GM13976 (cell line): ENCODE measurements at regions not wholly inside any gene's neighbourhood (a gene's known extent, or its start where the extent isn't known, plus 50 kb on each side); places are given as distances from the start of the nearest gene placed in this dataset.
"Not testable (repeated sequence)": the region's sequence is repeated elsewhere in the genome, so short reads cannot be mapped to it uniquely, and the experiment has no call there.

Experiments
- DNase-seq: peaks from one replicate; pipeline ENCODE4 v3.0.0; 2012; ENCODE audit warnings: low spot score
- CTCF ChIP-seq: IDR thresholded peaks from 2 replicates; pipeline ENCODE4 v1.5.1; 2012; ENCODE audit warnings: borderline replicate concordance, mild to moderate bottlenecking; ENCODE audit not compliant: insufficient read depth; ENCODE audit errors: extremely low read depth, missing control alignments, control extremely low read depth
- in situ Hi-C: fragments of 300-500 bp; cut with MboI; formaldehyde crosslinking; loops from one replicate; pipeline ENCODE4 v1.12.0; 2022; ENCODE audit warnings: low sequenced_read_pairs, mixed read lengths, inconsistent platforms; ENCODE audit not compliant: unreplicated experiment

- in situ Hi-C loops = no loop called here
- DNase-seq = no peak
- TF ChIP-seq CTCF = no peak
Observed at GRCh38 chr3:104206925-104207324, 1159.8 kb upstream of the ALCAM start.

GRCh38 chr3:104214277-104214676 lies 1152.4 kb upstream of the ALCAM start:
- in situ Hi-C loops = no loop called here
- no peak for TF ChIP-seq CTCF

GRCh38 chr3:104214937-104215336 lies 1151.8 kb upstream of the ALCAM start:
- in situ Hi-C loops = no loop called here
- no peak for TF ChIP-seq CTCF
- no peak for DNase-seq

More at GRCh38 chr3:104214277-104214676, 1152.4 kb upstream of the ALCAM start:
- DNase-seq = no peak

GRCh38 chr3:104219046-104219445 lies 1147.7 kb upstream of the ALCAM start:
- DNase-seq, in situ Hi-C loops: not testable (repeated sequence)

- in situ Hi-C loops = no loop called here
- TF ChIP-seq CTCF = no peak
- DNase-seq = no peak
Observed at GRCh38 chr3:104234442-104235194, 1132.1 kb upstream of the ALCAM start.

- no peak for DNase-seq
- no peak for TF ChIP-seq CTCF
- in situ Hi-C loops = no loop called here
Observed at GRCh38 chr3:104244680-104245220, 1122.0 kb upstream of the ALCAM start.

- no peak for DNase-seq
- in situ Hi-C loops = no loop called here
- TF ChIP-seq CTCF = no peak
Observed at GRCh38 chr3:104245261-104245660, 1121.4 kb upstream of the ALCAM start.
